HEK293 (cell line): ENCODE measurements at regions not wholly inside any gene's neighbourhood (a gene's known extent, or its start where the extent isn't known, plus 50 kb on each side); places are given as distances from the start of the nearest gene placed in this dataset.

Source experiments
- CTCF ChIA-PET: fragments of 350-600 bp; formaldehyde crosslinking; extraction: SDS; loops from one replicate; lab custom pipeline; 2021; ENCODE audit warnings: antibody characterized with exemption; lab: Yijun Ruan, JAX
- POLR2A ChIA-PET: fragments of 300-600 bp; formaldehyde crosslinking; extraction: SDS; loops from one replicate; lab custom pipeline; 2020; ENCODE audit warnings: antibody characterized with exemption, inconsistent platforms; lab: Yijun Ruan, JAX
- H3K27ac ChIP-seq: fragments of 200-500 bp; sonication (Bioruptor generic); 2 replicates; pipeline ENCODE4 v1.5.1; 2014; ENCODE audit warnings: low read depth, low read length, control low read depth, inconsistent platforms; ENCODE audit errors: extremely low read depth
- H3K36me3 ChIP-seq, 2 experiments: fragments of 200-500 bp in 1 of 2; sonication (Bioruptor generic) in 1 of 2; 1 replicate in 1 of 2; 2 replicates in 1 of 2; pipeline ENCODE4 v1.5.1; 2014 to 2017; ENCODE audit warnings: inconsistent platforms in 2 of 2, low read length in 2 of 2; ENCODE audit not compliant: control insufficient read depth in 2 of 2, insufficient read depth in 1 of 2
- H3K4me1 ChIP-seq: fragments of 200-500 bp; sonication (Bioruptor generic); 2 replicates; pipeline ENCODE4 v1.5.1; 2014; ENCODE audit warnings: mild to moderate bottlenecking, low read length, inconsistent platforms; ENCODE audit not compliant: control insufficient read depth, insufficient read depth
- H3K4me3 ChIP-seq: 2 replicates; pipeline ENCODE4 v1.5.1; 2011; ENCODE audit warnings: low read depth, mild to moderate bottlenecking, control low read depth, low read length, moderate library complexity
- H3K9me3 ChIP-seq: fragments of 200-500 bp; sonication (Bioruptor generic); 2 replicates; pipeline ENCODE4 v1.5.1; 2014; ENCODE audit warnings: low read depth, low read length, inconsistent platforms; ENCODE audit not compliant: control insufficient read depth, insufficient read depth
- EGR2 ChIP-seq: fragments of 450-650 bp; formaldehyde crosslinking; IDR thresholded peaks from 2 replicates; pipeline ENCODE4 v1.5.1; 2016; ENCODE audit warnings: low read depth, missing biosample characterization, missing genetic modification characterization
- KLF8 ChIP-seq: fragments of 450-650 bp; formaldehyde crosslinking; IDR thresholded peaks from 2 replicates; pipeline ENCODE4 v1.5.1; 2016; ENCODE audit warnings: missing biosample characterization, missing genetic modification characterization
- YY2 ChIP-seq: fragments of 450-650 bp; formaldehyde crosslinking; IDR thresholded peaks from 2 replicates; pipeline ENCODE4 v1.5.1; 2016; ENCODE audit warnings: missing biosample characterization, missing genetic modification characterization
- ZBTB7A ChIP-seq: fragments of 450-650 bp; formaldehyde crosslinking; IDR thresholded peaks from 2 replicates; pipeline ENCODE4 v1.5.1; 2016; ENCODE audit warnings: low read depth, missing biosample characterization, missing genetic modification characterization
- ZBTB8A ChIP-seq: fragments of 450-650 bp; formaldehyde crosslinking; IDR thresholded peaks from 2 replicates; pipeline ENCODE4 v1.5.1; 2016; ENCODE audit warnings: missing biosample characterization, missing genetic modification characterization
- ZFHX2 ChIP-seq: fragments of 450-650 bp; formaldehyde crosslinking; conservative IDR thresholded peaks from 2 replicates; pipeline ENCODE4 v1.5.1; 2016; ENCODE audit warnings: missing biosample characterization, missing genetic modification characterization
- ZFP37 ChIP-seq: fragments of 450-650 bp; formaldehyde crosslinking; IDR thresholded peaks from 2 replicates; pipeline ENCODE4 v1.5.1; 2016; ENCODE audit warnings: missing biosample characterization, missing genetic modification characterization
- ZNF10 ChIP-seq: fragments of 450-650 bp; formaldehyde crosslinking; IDR thresholded peaks from 2 replicates; pipeline ENCODE4 v1.5.1; 2017; ENCODE audit warnings: missing biosample characterization, missing genetic modification characterization
- ZNF221 ChIP-seq: fragments of 450-650 bp; formaldehyde crosslinking; IDR thresholded peaks from 2 replicates; pipeline ENCODE4 v1.5.1; 2017; ENCODE audit warnings: missing biosample characterization, missing genetic modification characterization, borderline replicate concordance
- ZNF23 ChIP-seq: fragments of 450-650 bp; formaldehyde crosslinking; IDR thresholded peaks from 2 replicates; pipeline ENCODE4 v1.5.1; 2016; ENCODE audit warnings: missing biosample characterization, missing genetic modification characterization, borderline replicate concordance
- ZNF394 ChIP-seq: fragments of 450-650 bp; formaldehyde crosslinking; IDR thresholded peaks from 2 replicates; pipeline ENCODE4 v1.5.1; 2016; ENCODE audit warnings: missing biosample characterization, missing genetic modification characterization, mild to moderate bottlenecking, moderate library complexity, borderline replicate concordance
- ZNF416 ChIP-seq: fragments of 450-650 bp; formaldehyde crosslinking; IDR thresholded peaks from 2 replicates; pipeline ENCODE4 v1.5.1; 2016; ENCODE audit warnings: missing biosample characterization, missing genetic modification characterization
- ZNF501 ChIP-seq: fragments of 450-650 bp; formaldehyde crosslinking; IDR thresholded peaks from 2 replicates; pipeline ENCODE4 v1.5.1; 2016; ENCODE audit warnings: missing biosample characterization, missing genetic modification characterization
- ZNF529 ChIP-seq: fragments of 450-650 bp; formaldehyde crosslinking; IDR thresholded peaks from 2 replicates; pipeline ENCODE4 v1.5.1; 2017; ENCODE audit warnings: missing genetic modification characterization, missing biosample characterization; ENCODE audit not compliant: insufficient replicate concordance
- ZNF600 ChIP-seq: fragments of 450-650 bp; formaldehyde crosslinking; IDR thresholded peaks from 2 replicates; pipeline ENCODE4 v1.5.1; 2016; ENCODE audit warnings: missing biosample characterization, missing genetic modification characterization
- ZNF623 ChIP-seq: fragments of 450-650 bp; formaldehyde crosslinking; IDR thresholded peaks from 2 replicates; pipeline ENCODE4 v1.5.1; 2016; ENCODE audit warnings: missing biosample characterization, missing genetic modification characterization
- ZNF660 ChIP-seq: fragments of 450-650 bp; IDR thresholded peaks from 2 replicates; pipeline ENCODE4 v1.5.1; 2018; ENCODE audit warnings: missing biosample characterization, mild to moderate bottlenecking, missing genetic modification characterization
- ZNF707 ChIP-seq: fragments of 450-650 bp; formaldehyde crosslinking; IDR thresholded peaks from 2 replicates; pipeline ENCODE4 v1.5.1; 2016; ENCODE audit warnings: missing biosample characterization, missing genetic modification characterization
- ZSCAN16 ChIP-seq: fragments of 450-650 bp; formaldehyde crosslinking; IDR thresholded peaks from 2 replicates; pipeline ENCODE4 v1.5.1; 2016; ENCODE audit warnings: missing biosample characterization, missing genetic modification characterization
- TF ChIP-seq, protein P1 (sequence below): fragments of 450-650 bp; formaldehyde crosslinking; IDR thresholded peaks from 2 replicates; pipeline ENCODE4 v1.5.1; 2017; ENCODE audit warnings: missing biosample characterization, missing genetic modification characterization
- TF ChIP-seq, protein P2 (sequence below): fragments of 450-650 bp; formaldehyde crosslinking; IDR thresholded peaks from 2 replicates; pipeline ENCODE4 v1.5.1; 2016; ENCODE audit warnings: missing biosample characterization, missing genetic modification characterization

DNA sequence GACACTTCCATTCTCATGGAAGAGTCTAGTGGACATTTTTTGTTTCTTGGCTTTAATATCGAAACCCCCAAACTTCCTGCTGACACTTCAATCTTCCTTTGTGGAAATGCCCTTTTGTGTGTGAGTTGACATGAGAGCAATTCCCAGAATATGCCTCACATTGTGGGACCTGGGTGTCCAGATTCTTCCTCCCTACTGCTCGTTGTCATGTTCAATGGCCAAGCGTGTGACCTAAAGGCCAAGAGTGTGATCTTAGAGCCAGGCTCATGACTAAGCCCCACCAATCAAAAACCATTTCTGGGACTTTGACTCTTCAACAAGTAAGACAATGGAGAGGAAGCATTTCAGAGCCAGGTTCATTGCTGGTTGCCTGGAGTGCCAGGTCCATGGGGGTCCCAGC, 52.5 kb upstream of the BMPER start:
- POLR2A ChIA-PET = no interaction called here
- Histone ChIP-seq H3K4me1 (no peaks in the 10 kb centered on the region), H3K9me3 (no peaks in the 10 kb centered on the region), H3K4me3 (no peak overlapping the region), H3K27ac (no peak overlapping the region), H3K36me3 (no peaks in the 10 kb centered on the region)
- CTCF ChIA-PET = no interaction called here
- no peak for TF ChIP-seq ZNF623 (tag by site-specific recombination)
- TF ChIP-seq, protein P1, sequence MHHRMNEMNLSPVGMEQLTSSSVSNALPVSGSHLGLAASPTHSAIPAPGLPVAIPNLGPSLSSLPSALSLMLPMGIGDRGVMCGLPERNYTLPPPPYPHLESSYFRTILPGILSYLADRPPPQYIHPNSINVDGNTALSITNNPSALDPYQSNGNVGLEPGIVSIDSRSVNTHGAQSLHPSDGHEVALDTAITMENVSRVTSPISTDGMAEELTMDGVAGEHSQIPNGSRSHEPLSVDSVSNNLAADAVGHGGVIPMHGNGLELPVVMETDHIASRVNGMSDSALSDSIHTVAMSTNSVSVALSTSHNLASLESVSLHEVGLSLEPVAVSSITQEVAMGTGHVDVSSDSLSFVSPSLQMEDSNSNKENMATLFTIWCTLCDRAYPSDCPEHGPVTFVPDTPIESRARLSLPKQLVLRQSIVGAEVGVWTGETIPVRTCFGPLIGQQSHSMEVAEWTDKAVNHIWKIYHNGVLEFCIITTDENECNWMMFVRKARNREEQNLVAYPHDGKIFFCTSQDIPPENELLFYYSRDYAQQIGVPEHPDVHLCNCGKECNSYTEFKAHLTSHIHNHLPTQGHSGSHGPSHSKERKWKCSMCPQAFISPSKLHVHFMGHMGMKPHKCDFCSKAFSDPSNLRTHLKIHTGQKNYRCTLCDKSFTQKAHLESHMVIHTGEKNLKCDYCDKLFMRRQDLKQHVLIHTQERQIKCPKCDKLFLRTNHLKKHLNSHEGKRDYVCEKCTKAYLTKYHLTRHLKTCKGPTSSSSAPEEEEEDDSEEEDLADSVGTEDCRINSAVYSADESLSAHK (tag by site-specific recombination) = no peak
- no peak for TF ChIP-seq ZNF707 (tag by site-specific recombination)
- no peak for TF ChIP-seq ZSCAN16 (tag by site-specific recombination)
- no peak for TF ChIP-seq ZNF23 (tag by site-specific recombination)
- no peak for TF ChIP-seq ZFHX2 (tag by site-specific recombination)
- TF ChIP-seq, protein P2, sequence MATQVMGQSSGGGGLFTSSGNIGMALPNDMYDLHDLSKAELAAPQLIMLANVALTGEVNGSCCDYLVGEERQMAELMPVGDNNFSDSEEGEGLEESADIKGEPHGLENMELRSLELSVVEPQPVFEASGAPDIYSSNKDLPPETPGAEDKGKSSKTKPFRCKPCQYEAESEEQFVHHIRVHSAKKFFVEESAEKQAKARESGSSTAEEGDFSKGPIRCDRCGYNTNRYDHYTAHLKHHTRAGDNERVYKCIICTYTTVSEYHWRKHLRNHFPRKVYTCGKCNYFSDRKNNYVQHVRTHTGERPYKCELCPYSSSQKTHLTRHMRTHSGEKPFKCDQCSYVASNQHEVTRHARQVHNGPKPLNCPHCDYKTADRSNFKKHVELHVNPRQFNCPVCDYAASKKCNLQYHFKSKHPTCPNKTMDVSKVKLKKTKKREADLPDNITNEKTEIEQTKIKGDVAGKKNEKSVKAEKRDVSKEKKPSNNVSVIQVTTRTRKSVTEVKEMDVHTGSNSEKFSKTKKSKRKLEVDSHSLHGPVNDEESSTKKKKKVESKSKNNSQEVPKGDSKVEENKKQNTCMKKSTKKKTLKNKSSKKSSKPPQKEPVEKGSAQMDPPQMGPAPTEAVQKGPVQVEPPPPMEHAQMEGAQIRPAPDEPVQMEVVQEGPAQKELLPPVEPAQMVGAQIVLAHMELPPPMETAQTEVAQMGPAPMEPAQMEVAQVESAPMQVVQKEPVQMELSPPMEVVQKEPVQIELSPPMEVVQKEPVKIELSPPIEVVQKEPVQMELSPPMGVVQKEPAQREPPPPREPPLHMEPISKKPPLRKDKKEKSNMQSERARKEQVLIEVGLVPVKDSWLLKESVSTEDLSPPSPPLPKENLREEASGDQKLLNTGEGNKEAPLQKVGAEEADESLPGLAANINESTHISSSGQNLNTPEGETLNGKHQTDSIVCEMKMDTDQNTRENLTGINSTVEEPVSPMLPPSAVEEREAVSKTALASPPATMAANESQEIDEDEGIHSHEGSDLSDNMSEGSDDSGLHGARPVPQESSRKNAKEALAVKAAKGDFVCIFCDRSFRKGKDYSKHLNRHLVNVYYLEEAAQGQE = no peak
- TF ChIP-seq YY2 = no peak
- TF ChIP-seq ZNF501 = no peak
- no peak for TF ChIP-seq ZNF600 (tag by site-specific recombination)
- no peak for TF ChIP-seq ZBTB7A (tag by site-specific recombination)
- no peak for TF ChIP-seq ZNF394
- no peak for TF ChIP-seq ZFP37 (tag by site-specific recombination)
- TF ChIP-seq KLF8 = no peak
- TF ChIP-seq ZNF221 = no peak
- TF ChIP-seq ZNF10 = no peak
- no peak for TF ChIP-seq ZBTB8A (tag by site-specific recombination)
- TF ChIP-seq ZNF529 (tag by site-specific recombination) = no peak
- TF ChIP-seq ZNF660 (tag by site-specific recombination) = no peak

DNA sequence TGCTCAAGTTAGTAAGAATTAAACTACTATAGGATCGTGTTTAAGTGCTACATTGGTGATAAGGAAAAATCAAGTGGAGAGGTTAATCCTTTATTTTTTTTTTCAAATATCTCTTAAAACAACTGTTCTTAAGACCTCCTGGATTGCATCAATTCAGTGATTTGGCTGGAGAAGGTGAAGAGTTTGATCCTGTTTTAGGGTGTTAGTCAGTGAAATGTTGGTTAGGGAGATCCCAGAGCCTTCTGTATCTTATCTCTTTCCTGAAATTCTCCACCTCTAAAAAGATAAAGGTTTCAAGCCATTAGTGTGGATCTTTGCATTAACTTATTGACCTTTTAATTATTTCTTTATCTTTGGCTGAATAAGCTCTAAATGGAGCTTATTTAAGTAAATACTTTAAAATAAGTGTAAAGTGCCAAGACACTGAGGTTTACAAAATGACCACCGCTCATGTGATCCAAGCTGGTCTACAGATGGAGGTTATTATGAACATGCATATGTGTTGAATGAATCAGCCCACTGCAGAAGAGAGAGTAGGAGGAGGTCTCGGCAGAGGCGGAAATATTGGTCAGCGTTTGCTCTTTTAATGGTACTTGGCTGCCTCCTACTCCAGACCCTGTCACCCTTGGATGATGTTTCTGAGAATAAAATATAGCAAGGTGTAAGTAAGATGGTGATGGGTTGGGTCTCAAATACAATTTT, 51.8 kb upstream of the BMPER start:
- H3K36me3 ChIP-seq = no peaks in the 10 kb centered on the region
- no peaks in the 10 kb centered on the region for H3K4me1 ChIP-seq
- H3K9me3 ChIP-seq = no peaks in the 10 kb centered on the region
- ChIA-PET CTCF (interaction anchor here (1.2 kb wide), 1 partner anchor 17 kb away, joined by 5 read pairs; no protein-coding TSS in a partner anchor), POLR2A (no interaction called here)
- no peak overlapping the region for H3K4me3 ChIP-seq
- no peak overlapping the region for H3K27ac ChIP-seq
- no peak for TF ChIP-seq ZNF416 (tag by site-specific recombination)
- TF ChIP-seq EGR2 (tag by site-specific recombination) = peak; percentile 49; the same call in 1 of the 2 replicates
